ENCODE measurements at regions not wholly inside any gene's neighbourhood (a gene's known extent, or its start where the extent isn't known, plus 50 kb on each side); places are given as distances from the start of the nearest gene placed in this dataset.

DNA sequence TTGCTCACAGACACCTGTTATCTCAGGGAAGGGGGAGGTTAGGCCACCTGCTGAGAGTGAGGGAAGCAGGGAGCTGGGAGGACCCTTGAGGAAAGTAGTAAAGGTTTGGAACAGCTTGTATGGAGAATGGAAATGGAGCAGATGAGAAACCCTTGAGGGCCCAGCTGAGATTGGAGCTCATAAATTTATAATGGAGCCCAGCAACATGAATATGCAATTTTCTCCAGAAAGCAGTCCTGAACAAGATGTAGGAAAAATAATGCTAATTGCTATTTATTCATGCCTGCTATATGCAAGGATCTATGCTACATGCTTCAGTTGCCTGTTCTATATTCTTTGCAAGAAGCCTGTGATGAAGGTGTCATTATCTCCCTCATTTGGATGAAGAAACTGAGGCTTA, 67.5 kb upstream of the LEF1 start:
- TF ChIP-seq CTCF (conservative IDR thresholded peaks at IDR 0.05) = no peak

GRCh38 chr4:108227923-108228322, 59.2 kb upstream of the LEF1 start:
- no peak overlapping the region for H3K27ac ChIP-seq
- no peak for TF ChIP-seq CTCF (conservative IDR thresholded peaks at IDR 0.05)

More for the DNA sequence above, 67.5 kb upstream of the LEF1 start:
- H3K27ac ChIP-seq = no peak overlapping the region

DNA sequence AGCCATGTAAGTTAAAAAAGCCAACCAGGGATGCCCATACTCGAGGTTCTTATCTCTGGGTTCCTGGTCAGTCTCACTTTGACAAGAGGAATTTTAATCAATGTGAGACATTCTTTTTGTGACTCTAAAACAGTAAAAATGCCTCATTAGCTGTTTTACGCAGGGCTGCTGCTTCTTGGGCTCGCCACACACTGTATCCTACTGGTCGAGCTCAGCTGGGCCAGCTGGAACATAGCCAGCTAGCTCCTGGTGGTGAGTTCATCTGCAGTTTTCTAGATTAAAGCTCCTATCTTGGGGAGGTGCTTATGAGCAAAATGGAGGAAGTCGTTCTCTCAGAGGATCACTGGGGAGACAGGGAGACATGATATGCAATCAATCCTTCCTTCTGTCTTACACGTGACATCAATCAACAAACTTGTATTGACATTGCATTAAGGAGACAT, 55.9 kb upstream of the LEF1 start:
- peak; percentile 16; the same call in 1 of the 2 replicates for TF ChIP-seq CTCF (conservative IDR thresholded peaks at IDR 0.05)
- no peak overlapping the region for H3K27ac ChIP-seq

- no peak overlapping the region for H3K27ac ChIP-seq
- TF ChIP-seq CTCF (conservative IDR thresholded peaks at IDR 0.05) = no peak
Measured at GRCh38 chr4:108223313-108223712, 54.6 kb upstream of the LEF1 start.

DNA sequence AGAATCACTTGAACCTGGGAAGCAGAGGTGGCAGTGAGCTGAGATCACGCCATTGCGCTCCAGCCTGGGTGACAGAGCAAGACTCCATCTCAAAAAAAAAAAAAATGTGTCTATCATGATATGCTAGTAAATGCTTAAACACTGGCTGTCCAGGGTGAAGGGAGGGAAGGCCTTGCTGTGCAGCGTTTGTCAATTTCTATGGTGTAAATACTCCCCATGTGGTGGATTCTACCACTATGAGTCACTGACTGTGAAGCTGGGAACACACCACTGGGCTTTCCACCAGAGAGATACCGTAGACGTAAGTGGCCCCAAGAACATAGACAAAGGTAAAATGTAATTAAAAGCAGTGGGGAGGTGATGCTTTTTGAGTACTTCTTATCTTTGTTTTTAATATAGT, 51.3 kb upstream of the LEF1 start:
- TF ChIP-seq CTCF (conservative IDR thresholded peaks at IDR 0.05) = no peak
- no peak overlapping the region for H3K27ac ChIP-seq
